Erythroblast (primary cell): ENCODE measurements at regions not wholly inside any gene's neighbourhood (a gene's known extent, or its start where the extent isn't known, plus 50 kb on each side); places are given as distances from the start of the nearest gene placed in this dataset.

ENCODE experiments used
- GATA1 ChIP-seq: IDR thresholded peaks from 2 replicates; pipeline ENCODE4 v1.6.1; 2011; ENCODE audit warnings: low read depth, mild to moderate bottlenecking, control low read depth, low read length, moderate library complexity
- POLR2A ChIP-seq: IDR thresholded peaks from 2 replicates; pipeline ENCODE4 v1.6.1; 2011; ENCODE audit warnings: mild to moderate bottlenecking, low read length

DNA sequence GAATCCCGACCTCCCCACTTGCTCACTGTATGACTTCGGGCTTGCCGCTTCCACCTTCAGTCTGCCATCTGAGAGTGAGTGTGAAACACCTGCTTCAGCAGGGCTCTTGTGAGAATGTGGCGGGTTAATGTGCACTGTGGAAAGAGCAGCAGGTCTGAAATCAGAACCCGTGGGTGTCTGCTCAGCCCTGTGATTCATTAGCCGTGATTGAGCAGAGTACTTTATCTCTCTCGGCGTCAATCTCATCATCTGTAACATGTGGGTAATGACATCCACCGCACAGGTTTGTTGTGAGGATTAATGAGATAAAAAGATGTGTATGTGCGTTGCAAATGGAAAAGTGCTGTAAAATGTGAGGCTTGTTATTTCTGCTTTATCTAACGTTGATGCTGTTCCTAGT is 128.6 kb downstream of the LRATD1 start:
- TF ChIP-seq POLR2A (no peak), GATA1 (no peak)
